HG03378 (cell line): ENCODE measurements at regions not wholly inside any gene's neighbourhood (a gene's known extent, or its start where the extent isn't known, plus 50 kb on each side); places are given as distances from the start of the nearest gene placed in this dataset.
"Not testable (repeated sequence)": the region's sequence is repeated elsewhere in the genome, so short reads cannot be mapped to it uniquely, and the experiment has no call there.

Source experiments
- ATAC-seq: cut with Tn5 transposase; IDR thresholded peaks from one replicate; pipeline ENCODE4 v1.9.1; 2021; ENCODE audit warnings: mild to moderate bottlenecking, moderate library complexity; ENCODE audit not compliant: unreplicated experiment

- not testable (repeated sequence) for ATAC-seq
Measured at GRCh38 chr1:214095896-214096295, 108.1 kb downstream of the PROX1 start.

DNA sequence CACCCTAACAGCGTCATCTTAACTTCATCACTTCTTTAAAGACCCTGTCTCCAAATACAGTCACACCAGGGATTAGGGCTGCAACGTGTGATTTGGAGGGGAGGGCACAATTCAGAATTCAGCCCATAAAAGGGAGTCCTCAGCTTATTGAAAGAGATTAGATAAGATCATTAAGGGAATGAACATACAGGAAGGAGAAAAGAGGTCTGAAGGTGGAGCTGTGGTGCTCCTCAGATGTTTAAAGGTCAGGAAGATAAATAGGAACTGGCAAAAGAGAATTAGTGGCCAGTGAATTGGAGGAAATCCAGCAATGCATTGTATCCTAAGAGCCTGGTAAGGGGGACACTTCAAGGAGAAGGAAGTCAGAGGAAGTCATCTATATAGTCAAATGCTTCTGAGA is 113.5 kb downstream of the PROX1 start:
- no peak for ATAC-seq

GRCh38 chr1:214101828-214102227 is 114.1 kb downstream of the PROX1 start:
- no peak for ATAC-seq

DNA sequence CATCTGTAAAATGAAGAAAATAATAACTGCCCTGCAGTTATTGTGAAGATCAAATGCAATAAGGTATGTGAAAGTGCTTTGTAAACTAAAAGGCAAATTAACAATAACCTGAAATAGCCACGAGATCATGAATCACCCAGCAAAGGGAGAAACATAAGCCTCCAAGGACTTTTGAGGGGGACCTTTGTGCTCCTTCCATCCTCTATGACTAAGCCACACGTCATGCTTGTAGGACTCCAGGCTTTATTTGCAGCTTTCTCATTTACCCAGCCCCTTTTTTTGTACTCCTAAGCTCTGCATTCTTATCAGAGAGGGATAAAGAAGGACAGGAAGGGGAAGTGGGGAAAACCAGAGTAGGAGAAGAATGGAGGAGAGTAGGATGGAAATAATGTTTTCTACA is 115.1 kb downstream of the PROX1 start:
- no peak for ATAC-seq

DNA sequence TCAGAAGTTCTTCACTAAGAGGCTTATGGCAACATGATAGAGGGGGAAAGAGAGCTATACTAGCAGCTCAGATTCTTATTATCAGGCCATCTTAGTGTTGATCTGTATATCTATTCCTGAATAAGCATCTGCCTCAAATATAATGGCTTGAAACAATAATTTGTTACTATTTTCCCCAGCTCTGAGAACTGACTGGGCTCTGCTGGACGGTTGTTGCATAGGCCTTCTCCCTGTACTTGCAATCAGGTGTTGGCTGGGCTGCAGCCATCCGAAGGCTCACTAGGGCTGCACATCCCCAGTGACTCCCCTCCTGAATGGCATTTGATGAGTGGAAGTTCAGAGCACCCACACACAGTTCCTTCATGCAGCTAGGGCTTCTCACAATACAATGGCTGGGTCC is 116.0 kb downstream of the PROX1 start:
- ATAC-seq, result no peak

DNA sequence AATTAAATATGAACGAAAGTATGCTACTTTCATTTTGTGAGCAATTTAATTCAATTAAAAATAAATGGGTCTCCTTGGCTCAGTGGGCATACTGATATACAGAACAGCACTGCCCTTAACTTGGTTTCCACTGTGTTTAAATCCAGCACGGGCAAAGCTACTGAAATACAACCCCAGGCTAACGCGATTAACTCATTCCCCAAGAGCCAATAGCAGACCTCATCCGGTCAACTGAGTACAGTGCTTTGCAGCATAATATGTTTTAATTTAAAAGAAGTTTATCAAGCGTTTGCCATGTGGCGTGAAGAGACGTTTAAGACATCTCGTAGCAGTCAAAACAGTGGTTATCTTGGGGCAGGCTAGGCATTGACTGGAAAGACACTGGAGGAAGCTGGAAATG is 118.6 kb downstream of the PROX1 start:
- ATAC-seq, result no peak

DNA sequence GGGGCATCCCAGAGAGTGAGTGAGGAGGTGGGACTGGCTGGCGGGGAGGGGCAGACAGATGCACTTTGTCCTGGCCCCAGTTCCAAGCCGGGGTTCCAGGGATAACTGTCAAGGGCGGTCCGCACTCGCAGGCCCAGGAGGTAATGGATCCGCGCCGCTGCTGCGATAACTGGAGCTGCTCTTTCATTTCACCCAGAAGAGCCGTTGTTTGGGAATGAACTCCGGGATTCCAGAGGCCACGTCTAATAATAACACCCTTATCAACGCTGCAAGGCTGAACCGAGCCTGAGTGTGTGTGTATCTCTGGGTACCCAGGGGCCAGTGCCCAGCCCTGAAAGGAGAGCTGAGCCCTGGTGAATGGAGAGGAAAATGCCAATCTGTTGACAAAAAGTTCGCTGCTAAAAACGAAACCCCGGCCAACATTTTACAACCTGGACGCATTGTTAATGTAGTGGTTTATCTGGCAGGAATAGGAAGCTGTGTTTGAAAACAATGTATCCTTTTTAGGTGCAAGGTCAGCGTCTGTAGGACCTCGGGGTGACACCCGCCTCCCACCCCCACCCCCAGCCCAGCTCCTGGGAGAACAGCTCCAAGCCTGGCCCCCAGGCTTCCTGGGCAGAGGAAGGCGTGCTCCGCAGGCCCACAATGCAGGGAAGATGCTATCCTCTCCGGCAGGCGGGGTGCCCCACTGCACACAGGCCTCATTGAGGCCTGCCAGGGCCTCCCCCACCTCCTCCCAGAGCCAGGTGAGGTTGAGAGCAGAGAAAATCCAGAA is 119.7 kb downstream of the PROX1 start:
- ATAC-seq, result no peak

DNA sequence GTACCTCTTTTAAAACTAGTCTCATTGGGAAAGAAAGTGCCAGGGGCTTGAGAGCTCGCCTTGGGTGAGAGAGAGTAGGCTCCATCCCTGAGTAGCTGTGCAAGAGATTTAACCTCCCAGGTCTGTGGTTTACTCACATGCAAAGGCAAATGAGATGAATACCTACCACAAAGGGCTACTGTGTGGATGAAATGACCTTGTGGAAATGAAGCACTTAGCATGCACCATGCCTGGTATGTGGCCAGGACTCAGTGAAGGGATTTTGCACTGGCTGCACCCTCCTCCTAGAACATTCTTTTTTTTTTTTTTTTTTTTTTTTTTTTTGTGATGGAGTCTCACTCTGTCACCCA is 120.3 kb downstream of the PROX1 start:
- ATAC-seq, result no peak

GRCh38 chr1:214111796-214112195 is 124.0 kb downstream of the PROX1 start:
- no peak for ATAC-seq

DNA sequence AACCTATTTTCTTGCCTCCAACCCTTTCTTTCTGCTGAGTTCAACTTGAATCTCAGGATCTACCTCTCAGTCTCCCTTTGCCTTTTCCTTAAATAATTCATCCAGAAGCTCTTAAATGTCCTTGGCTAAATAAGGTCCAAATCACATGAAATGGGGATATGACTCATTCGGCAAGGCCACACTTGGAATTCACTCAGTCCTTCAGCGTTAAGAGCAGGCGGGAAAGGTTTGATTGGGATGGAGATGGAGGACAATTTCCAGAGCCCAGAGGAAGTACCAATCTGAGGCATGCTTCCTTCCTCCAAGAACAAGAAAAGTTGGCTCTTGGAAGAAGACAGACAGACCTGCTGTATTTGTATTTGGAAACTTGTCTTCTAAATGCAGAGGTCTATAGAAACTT is 128.5 kb downstream of the PROX1 start:
- no peak for ATAC-seq

- ATAC-seq, result no peak
Measured at GRCh38 chr1:214117780-214118179, 130.0 kb downstream of the PROX1 start.

- no peak for ATAC-seq
Measured at GRCh38 chr1:214120191-214120590, 132.4 kb downstream of the PROX1 start.

- no peak for ATAC-seq
Measured at GRCh38 chr1:214120951-214121350, 133.2 kb downstream of the PROX1 start.

- ATAC-seq, result no peak
Measured at GRCh38 chr1:214122110-214122509, 134.3 kb downstream of the PROX1 start.

DNA sequence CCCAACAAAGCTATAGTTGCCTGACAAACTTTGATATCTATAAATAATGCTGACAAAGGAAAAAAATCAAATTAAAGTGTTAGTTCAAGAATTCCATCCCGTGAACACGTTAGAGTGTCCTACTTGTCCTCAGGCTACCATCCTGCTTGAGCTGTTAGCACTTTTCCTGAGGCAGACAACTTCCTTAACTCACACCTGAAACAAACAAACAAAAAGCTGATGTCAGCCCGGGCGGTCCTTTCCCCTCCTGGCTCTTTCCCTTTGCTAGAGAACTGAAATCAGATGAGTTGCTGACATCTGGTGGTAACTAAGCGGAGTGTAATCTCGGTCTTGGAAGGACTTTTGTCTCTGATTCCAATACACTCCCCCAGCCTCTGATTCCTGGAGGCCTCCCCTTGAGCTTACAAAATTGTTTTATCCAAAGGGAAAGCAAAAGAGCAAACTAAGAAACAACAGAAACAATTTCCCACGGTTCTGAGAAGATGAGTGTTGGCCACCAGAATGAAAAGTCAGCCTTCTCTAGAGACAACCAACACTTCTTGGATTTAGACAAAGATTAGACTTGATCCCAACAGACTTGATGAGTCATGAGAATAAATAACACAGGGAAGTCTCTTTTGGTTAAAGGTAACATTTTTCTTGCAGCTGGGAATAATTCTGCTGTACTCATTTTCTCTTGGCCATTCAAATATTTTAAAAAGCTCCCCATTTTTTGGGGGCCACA is 135.4 kb downstream of the PROX1 start:
- peak; percentile 78 for ATAC-seq

- no peak for ATAC-seq
Measured at GRCh38 chr1:214124281-214124805, 136.6 kb downstream of the PROX1 start.

DNA sequence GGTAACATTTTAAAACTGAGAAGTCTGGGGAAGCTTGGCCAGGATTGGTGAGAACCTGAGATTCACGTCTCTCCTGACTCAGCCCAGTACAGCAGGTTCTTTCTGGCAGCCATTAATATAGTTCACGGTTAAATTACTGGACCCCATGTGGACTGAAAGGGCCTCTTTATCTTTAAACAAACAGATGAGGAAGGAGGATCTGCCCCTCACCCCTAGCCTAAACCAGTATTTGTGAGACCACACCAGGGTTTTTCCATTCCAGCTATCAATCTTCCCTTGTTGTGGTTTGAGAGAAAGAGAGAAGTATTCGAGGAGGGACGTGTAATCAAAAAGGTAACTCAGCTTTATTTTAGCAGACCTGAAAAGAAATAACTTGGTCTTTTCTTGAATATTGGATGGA is 137.1 kb downstream of the PROX1 start:
- ATAC-seq, result no peak

- ATAC-seq, result no peak
Measured at GRCh38 chr1:214125819-214126218, 138.0 kb downstream of the PROX1 start.

- no peak for ATAC-seq
Measured at GRCh38 chr1:214126697-214127146, 138.9 kb downstream of the PROX1 start.

DNA sequence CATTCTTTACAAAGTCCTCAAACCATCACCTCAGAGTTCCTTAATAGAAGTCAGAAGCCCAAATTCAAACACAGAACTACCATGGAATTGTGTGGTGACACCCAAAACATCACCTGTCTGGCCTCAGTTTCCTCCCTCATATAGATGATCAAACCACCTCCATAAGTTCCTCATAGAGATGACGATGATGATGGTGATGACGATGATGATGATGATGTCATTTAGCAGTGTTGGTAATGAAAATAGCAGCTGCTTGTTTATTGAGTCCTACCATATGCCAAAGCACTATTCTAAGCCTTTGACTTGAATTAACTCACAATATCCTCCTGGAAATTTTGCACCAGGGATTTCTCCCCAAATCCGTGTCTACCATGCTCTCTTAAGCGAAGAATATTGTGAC is 139.9 kb downstream of the PROX1 start:
- no peak for ATAC-seq

- no peak for ATAC-seq
Measured at GRCh38 chr1:214135886-214136285, 145.1 kb upstream of the SMYD2 start.

GRCh38 chr1:214136324-214136919 is 144.5 kb upstream of the SMYD2 start:
- no peak for ATAC-seq
